H1 (cell line): ENCODE measurements at regions not wholly inside any gene's neighbourhood (a gene's known extent, or its start where the extent isn't known, plus 50 kb on each side); places are given as distances from the start of the nearest gene placed in this dataset.

Source experiments
- BACH1 ChIP-seq: IDR thresholded peaks from 2 replicates; pipeline ENCODE4 v1.6.1; 2012; ENCODE audit warnings: low read length, improper control_type of control experiment
- CEBPB ChIP-seq: IDR thresholded peaks from 2 replicates; pipeline ENCODE4 v1.6.1; 2012; ENCODE audit warnings: low read depth, low read length
- CREB1 ChIP-seq: IDR thresholded peaks from 2 replicates; pipeline ENCODE4 v1.6.1; 2012; ENCODE audit warnings: inconsistent platforms
- EGR1 ChIP-seq: IDR thresholded peaks from 2 replicates; pipeline ENCODE4 v1.6.1; 2011; ENCODE audit warnings: low read depth, low read length, borderline replicate concordance
- JUN ChIP-seq: IDR thresholded peaks from 2 replicates; pipeline ENCODE4 v1.6.1; 2011; ENCODE audit warnings: low read depth, mild to moderate bottlenecking, improper control_type of control experiment, low read length
- JUND ChIP-seq: IDR thresholded peaks from 2 replicates; pipeline ENCODE4 v1.6.1; 2011; ENCODE audit warnings: mild to moderate bottlenecking, improper control_type of control experiment, low read length
- KDM5A ChIP-seq: fragments of 200-600 bp; IDR thresholded peaks from 2 replicates; pipeline ENCODE4 v1.7.1; 2012; ENCODE audit warnings: mild to moderate bottlenecking, low read length, inconsistent platforms, mixed read lengths
- POLR2A ChIP-seq, 2 experiments: IDR thresholded peaks; 1 replicate in 1 of 2; 2 replicates in 1 of 2; pipeline ENCODE4 v1.6.1; 2011; ENCODE audit warnings: low read depth in 2 of 2, low read length in 2 of 2, mild to moderate bottlenecking in 2 of 2; ENCODE audit errors: control extremely low read depth in 1 of 2
- POLR2AphosphoS5 ChIP-seq: IDR thresholded peaks from 2 replicates; pipeline ENCODE4 v1.6.1; 2011; ENCODE audit warnings: low read depth, low read length
- SIN3A ChIP-seq, 2 experiments: IDR thresholded peaks in 1 of 2; conservative IDR thresholded peaks in 1 of 2; 2 replicates each; pipeline ENCODE4 v1.6.1; 2011 to 2012; ENCODE audit warnings: low read length in 2 of 2, improper control_type of control experiment in 1 of 2, low read depth in 1 of 2, mild to moderate bottlenecking in 1 of 2
- TCF12 ChIP-seq: IDR thresholded peaks from 2 replicates; pipeline ENCODE4 v1.6.1; 2011; ENCODE audit warnings: low read depth, mild to moderate bottlenecking, low read length
- YY1 ChIP-seq: IDR thresholded peaks from 2 replicates; pipeline ENCODE4 v1.6.1; 2011; ENCODE audit warnings: low read depth, mild to moderate bottlenecking, low read length
- TF ChIP-seq, protein P1 (sequence below): fragments of 300-600 bp; sonication (generic); IDR thresholded peaks from 2 replicates; pipeline ENCODE4 v1.7.1; 2012; ENCODE audit warnings: low read length, moderate library complexity, mild to moderate bottlenecking, inconsistent platforms; ENCODE audit not compliant: insufficient replicate concordance

DNA sequence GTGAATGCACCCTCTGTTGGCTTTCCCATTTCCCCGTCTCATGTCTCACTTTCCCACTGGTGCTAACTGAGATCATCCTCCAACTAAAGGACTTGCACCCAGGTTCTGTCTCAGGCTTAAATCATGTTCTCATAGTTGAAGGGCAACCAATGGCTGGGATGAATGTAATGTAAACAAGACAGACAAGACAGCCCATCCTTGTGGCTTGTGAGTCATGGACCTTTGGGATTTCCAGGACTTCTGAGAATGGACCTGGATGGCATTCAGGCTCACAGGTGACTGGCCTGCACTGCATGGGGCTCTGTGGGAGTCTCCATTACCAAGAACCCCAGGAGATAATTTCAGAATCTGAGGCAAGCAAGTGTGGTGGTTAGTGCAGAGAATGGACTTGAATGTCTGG lies 347.5 kb downstream of the HAPSTR1 start (continued):
- TF ChIP-seq, protein P1, sequence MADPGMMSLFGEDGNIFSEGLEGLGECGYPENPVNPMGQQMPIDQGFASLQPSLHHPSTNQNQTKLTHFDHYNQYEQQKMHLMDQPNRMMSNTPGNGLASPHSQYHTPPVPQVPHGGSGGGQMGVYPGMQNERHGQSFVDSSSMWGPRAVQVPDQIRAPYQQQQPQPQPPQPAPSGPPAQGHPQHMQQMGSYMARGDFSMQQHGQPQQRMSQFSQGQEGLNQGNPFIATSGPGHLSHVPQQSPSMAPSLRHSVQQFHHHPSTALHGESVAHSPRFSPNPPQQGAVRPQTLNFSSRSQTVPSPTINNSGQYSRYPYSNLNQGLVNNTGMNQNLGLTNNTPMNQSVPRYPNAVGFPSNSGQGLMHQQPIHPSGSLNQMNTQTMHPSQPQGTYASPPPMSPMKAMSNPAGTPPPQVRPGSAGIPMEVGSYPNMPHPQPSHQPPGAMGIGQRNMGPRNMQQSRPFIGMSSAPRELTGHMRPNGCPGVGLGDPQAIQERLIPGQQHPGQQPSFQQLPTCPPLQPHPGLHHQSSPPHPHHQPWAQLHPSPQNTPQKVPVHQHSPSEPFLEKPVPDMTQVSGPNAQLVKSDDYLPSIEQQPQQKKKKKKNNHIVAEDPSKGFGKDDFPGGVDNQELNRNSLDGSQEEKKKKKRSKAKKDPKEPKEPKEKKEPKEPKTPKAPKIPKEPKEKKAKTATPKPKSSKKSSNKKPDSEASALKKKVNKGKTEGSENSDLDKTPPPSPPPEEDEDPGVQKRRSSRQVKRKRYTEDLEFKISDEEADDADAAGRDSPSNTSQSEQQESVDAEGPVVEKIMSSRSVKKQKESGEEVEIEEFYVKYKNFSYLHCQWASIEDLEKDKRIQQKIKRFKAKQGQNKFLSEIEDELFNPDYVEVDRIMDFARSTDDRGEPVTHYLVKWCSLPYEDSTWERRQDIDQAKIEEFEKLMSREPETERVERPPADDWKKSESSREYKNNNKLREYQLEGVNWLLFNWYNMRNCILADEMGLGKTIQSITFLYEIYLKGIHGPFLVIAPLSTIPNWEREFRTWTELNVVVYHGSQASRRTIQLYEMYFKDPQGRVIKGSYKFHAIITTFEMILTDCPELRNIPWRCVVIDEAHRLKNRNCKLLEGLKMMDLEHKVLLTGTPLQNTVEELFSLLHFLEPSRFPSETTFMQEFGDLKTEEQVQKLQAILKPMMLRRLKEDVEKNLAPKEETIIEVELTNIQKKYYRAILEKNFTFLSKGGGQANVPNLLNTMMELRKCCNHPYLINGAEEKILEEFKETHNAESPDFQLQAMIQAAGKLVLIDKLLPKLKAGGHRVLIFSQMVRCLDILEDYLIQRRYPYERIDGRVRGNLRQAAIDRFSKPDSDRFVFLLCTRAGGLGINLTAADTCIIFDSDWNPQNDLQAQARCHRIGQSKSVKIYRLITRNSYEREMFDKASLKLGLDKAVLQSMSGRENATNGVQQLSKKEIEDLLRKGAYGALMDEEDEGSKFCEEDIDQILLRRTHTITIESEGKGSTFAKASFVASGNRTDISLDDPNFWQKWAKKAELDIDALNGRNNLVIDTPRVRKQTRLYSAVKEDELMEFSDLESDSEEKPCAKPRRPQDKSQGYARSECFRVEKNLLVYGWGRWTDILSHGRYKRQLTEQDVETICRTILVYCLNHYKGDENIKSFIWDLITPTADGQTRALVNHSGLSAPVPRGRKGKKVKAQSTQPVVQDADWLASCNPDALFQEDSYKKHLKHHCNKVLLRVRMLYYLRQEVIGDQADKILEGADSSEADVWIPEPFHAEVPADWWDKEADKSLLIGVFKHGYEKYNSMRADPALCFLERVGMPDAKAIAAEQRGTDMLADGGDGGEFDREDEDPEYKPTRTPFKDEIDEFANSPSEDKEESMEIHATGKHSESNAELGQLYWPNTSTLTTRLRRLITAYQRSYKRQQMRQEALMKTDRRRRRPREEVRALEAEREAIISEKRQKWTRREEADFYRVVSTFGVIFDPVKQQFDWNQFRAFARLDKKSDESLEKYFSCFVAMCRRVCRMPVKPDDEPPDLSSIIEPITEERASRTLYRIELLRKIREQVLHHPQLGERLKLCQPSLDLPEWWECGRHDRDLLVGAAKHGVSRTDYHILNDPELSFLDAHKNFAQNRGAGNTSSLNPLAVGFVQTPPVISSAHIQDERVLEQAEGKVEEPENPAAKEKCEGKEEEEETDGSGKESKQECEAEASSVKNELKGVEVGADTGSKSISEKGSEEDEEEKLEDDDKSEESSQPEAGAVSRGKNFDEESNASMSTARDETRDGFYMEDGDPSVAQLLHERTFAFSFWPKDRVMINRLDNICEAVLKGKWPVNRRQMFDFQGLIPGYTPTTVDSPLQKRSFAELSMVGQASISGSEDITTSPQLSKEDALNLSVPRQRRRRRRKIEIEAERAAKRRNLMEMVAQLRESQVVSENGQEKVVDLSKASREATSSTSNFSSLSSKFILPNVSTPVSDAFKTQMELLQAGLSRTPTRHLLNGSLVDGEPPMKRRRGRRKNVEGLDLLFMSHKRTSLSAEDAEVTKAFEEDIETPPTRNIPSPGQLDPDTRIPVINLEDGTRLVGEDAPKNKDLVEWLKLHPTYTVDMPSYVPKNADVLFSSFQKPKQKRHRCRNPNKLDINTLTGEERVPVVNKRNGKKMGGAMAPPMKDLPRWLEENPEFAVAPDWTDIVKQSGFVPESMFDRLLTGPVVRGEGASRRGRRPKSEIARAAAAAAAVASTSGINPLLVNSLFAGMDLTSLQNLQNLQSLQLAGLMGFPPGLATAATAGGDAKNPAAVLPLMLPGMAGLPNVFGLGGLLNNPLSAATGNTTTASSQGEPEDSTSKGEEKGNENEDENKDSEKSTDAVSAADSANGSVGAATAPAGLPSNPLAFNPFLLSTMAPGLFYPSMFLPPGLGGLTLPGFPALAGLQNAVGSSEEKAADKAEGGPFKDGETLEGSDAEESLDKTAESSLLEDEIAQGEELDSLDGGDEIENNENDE = no peak
- no peak for TF ChIP-seq YY1
- TF ChIP-seq CREB1 = no peak
- TF ChIP-seq JUND = no peak
- TF ChIP-seq POLR2A (IDR thresholded peaks at IDR 0.05; ENCODE audit: control extremely low read depth in 1 of 2, low read depth in 2 of 2, low read length in 2 of 2) = no peak
- TF ChIP-seq SIN3A (conservative IDR thresholded peaks at IDR 0.05 in 1 of 2, IDR thresholded peaks at IDR 0.05 in 1 of 2; ENCODE audit: low read depth in 1 of 2, low read length in 2 of 2) = no peak
- TF ChIP-seq JUN = no peak
- no peak for TF ChIP-seq BACH1
- TF ChIP-seq KDM5A = no peak
- TF ChIP-seq EGR1 = no peak
- no peak for TF ChIP-seq CEBPB
- TF ChIP-seq POLR2AphosphoS5 = no peak
- TF ChIP-seq TCF12 = no peak
- TF ChIP-seq, all 59 proteins: peak for 0
